Astrocyte (in vitro differentiated cells and primary cell): ENCODE measurements at regions not wholly inside any gene's neighbourhood (a gene's known extent, or its start where the extent isn't known, plus 50 kb on each side); places are given as distances from the start of the nearest gene placed in this dataset.
"Not testable (repeated sequence)": the region's sequence is repeated elsewhere in the genome, so short reads cannot be mapped to it uniquely, and the experiment has no call there.

Experiments
- CTCF ChIP-seq: IDR thresholded peaks from 2 replicates; pipeline ENCODE4 v1.5.1; 2011; ENCODE audit warnings: low read depth, mild to moderate bottlenecking, inconsistent platforms, low read length, moderate library complexity; ENCODE audit not compliant: insufficient read depth
- EZH2 ChIP-seq: IDR thresholded peaks from 2 replicates; pipeline ENCODE4 v1.6.1; 2012; ENCODE audit warnings: mild to moderate bottlenecking, low read length, inconsistent platforms; ENCODE audit not compliant: insufficient read depth

- not testable (repeated sequence) for TF ChIP-seq CTCF, EZH2
Measured at GRCh38 chr2:87319705-87320104, 298.1 kb upstream of the PLGLB1 start.
